Testis (tissue), 2 donors: ENCODE measurements at regions not wholly inside any gene's neighbourhood (a gene's known extent, or its start where the extent isn't known, plus 50 kb on each side); places are given as distances from the start of the nearest gene placed in this dataset.

ENCODE experiments used
- CTCF ChIP-seq, 3 experiments: fragments of 450-650 bp in 2 of 3; fragments of 200-600 bp in 1 of 3; sonication (generic) in 1 of 3; IDR thresholded peaks; one replicate each; pipeline ENCODE4 v1.5.1; 2016 to 2019; ENCODE audit warnings: antibody characterized with exemption in 3 of 3, mild to moderate bottlenecking in 2 of 3, moderate library complexity in 1 of 3
- POLR2A ChIP-seq: fragments of 450-650 bp; IDR thresholded peaks from one replicate; pipeline ENCODE4 v1.6.1; 2017; ENCODE audit warnings: antibody characterized with exemption, mild to moderate bottlenecking, moderate library complexity

GRCh38 chr13:107529035-107529434, 686.3 kb downstream of the LIG4 start:
- TF ChIP-seq CTCF (IDR thresholded peaks at IDR 0.05) (no peak), POLR2A (no peak)
